ENCODE measurements at regions not wholly inside any gene's neighbourhood (a gene's known extent, or its start where the extent isn't known, plus 50 kb on each side); places are given as distances from the start of the nearest gene placed in this dataset.

DNA sequence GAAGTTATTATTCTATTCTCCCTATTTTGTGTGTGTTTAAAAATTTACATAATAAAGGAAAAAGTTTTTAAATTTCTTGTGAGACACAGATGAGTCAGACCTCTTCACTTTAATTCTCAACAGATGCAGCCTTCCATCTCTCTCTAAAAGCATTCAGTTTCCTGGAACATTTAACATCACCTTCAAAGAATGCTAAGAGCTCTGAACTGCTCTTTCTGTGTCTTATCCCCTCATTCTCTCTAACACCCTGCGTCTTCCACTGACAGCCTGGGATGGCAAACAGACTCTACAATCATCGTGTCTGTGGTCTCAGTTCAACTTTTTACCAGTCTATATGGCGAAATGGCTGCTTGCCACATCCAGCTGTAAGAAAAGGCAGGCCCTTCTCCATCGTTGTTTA, 173.0 kb downstream of the HINT1 start:
- TF ChIP-seq CTCF (IDR thresholded peaks at IDR 0.05) (no peak), POLR2AphosphoS5 (IDR thresholded peaks at IDR 0.05; ENCODE audit: low read depth, low read length) (peak; percentile 42; the same call in 1 of the 2 replicates)
